ENCODE measurements at regions not wholly inside any gene's neighbourhood (a gene's known extent, or its start where the extent isn't known, plus 50 kb on each side); places are given as distances from the start of the nearest gene placed in this dataset.

DNA sequence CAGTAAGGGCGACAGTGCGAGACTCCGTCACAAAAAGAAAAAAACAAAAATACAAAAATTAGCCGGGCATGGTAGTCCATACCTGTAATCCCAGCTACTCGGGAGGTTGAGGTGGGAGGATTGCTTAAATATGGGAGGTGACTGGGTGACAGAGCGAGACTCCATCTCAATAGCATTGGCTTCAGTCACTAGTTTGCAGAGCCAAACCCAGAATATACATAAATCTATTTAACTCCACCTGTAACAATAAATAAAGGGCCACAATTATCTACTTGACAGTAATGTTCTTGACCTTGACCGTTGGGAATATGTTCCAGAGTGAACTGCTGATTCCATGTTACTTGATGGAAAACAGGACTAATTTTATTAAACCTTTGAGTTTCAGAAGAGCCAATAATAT is 198.9 kb upstream of the MDGA2 start:
- no peak overlapping the region for H3K4me3 ChIP-seq (ENCODE audit: low read depth, low read length)
- DNase-seq (ENCODE audit: low read depth), result no peak
- no peak for TF ChIP-seq CTCF (IDR thresholded peaks at IDR 0.05; ENCODE audit: insufficient read depth, low read depth, low read length, missing control alignments)

DNA sequence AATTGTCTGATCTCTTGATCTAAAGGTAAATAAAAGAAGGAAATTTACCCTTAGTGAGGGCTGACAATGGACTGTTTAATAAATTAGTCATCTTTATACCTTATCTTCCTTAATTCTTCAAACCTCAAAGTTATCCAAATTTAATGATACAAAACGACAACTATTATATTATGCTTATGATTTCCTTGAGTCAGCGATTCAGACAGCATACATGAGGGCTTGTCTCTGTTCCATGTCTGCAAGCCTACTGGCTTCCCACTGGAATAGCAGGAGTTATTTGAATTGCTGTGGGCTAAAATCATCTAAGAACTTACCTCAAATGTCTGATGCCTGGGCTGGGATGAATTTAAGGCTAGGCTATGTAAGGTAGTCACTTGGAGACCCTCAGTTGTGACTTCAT is 197.2 kb upstream of the MDGA2 start:
- H3K4me3 ChIP-seq (ENCODE audit: low read depth, low read length), result no peak overlapping the region
- DNase-seq (ENCODE audit: low read depth), result no peak
- TF ChIP-seq CTCF (IDR thresholded peaks at IDR 0.05; ENCODE audit: insufficient read depth, low read depth, low read length, missing control alignments), result no peak

GRCh38 chr14:47863441-47863840 is 188.0 kb upstream of the MDGA2 start:
- H3K4me3 ChIP-seq (ENCODE audit: low read depth, low read length), result no peak overlapping the region
- no peak for TF ChIP-seq CTCF (IDR thresholded peaks at IDR 0.05; ENCODE audit: insufficient read depth, low read depth, low read length, missing control alignments)
- DNase-seq (ENCODE audit: low read depth), result no peak

DNA sequence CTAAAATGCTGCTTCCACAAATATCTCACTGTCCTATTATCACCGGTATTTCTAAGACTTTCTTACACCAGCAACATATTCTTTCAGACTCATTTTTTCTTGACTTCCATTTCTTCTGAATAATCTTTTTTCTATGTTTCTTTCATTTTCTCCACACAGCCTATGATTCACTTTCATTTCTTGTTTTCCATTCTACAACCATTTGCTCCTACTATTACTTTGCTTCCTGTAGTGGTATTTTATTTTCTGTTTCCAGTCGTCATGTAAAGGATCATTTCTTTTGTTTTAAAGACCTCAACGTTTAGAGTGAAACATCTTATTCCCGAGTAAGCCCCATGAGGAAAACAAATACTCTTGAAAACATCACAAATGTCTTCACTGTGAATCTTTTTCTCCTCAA is 182.2 kb upstream of the MDGA2 start:
- no peak for TF ChIP-seq CTCF (IDR thresholded peaks at IDR 0.05; ENCODE audit: insufficient read depth, low read depth, low read length, missing control alignments)
- H3K4me3 ChIP-seq (ENCODE audit: low read depth, low read length), result no peak overlapping the region
- no peak for DNase-seq (ENCODE audit: low read depth)

- H3K4me3 ChIP-seq (ENCODE audit: low read depth, low read length), result no peak overlapping the region
- no peak for DNase-seq (ENCODE audit: low read depth)
- no peak for TF ChIP-seq CTCF (IDR thresholded peaks at IDR 0.05; ENCODE audit: insufficient read depth, low read depth, low read length, missing control alignments)
These were observed 176.9 kb upstream of the MDGA2 start for GRCh38 chr14:47852278-47852677.

- no peak overlapping the region for H3K4me3 ChIP-seq (ENCODE audit: low read depth, low read length)
- no peak for DNase-seq (ENCODE audit: low read depth)
- TF ChIP-seq CTCF (IDR thresholded peaks at IDR 0.05; ENCODE audit: insufficient read depth, low read depth, low read length, missing control alignments), result no peak
These were observed 170.6 kb upstream of the MDGA2 start for GRCh38 chr14:47846008-47846407.

GRCh38 chr14:47843236-47843635 is 167.8 kb upstream of the MDGA2 start:
- TF ChIP-seq CTCF (IDR thresholded peaks at IDR 0.05; ENCODE audit: insufficient read depth, low read depth, low read length, missing control alignments), result no peak
- DNase-seq (ENCODE audit: low read depth), result no peak
- H3K4me3 ChIP-seq (ENCODE audit: low read depth, low read length), result no peak overlapping the region
